ENCODE measurements at regions not wholly inside any gene's neighbourhood (a gene's known extent, or its start where the extent isn't known, plus 50 kb on each side); places are given as distances from the start of the nearest gene placed in this dataset.

GRCh38 chr15:95857124-95857757 lies 473.3 kb upstream of the NR2F2 start:
- FAIRE-seq = no peak

GRCh38 chr15:95857758-95858157 lies 472.7 kb upstream of the NR2F2 start:
- DNase-seq (ENCODE audit: insufficient read length, low spot score) (no peak), FAIRE-seq (no peak)

More at GRCh38 chr15:95857124-95857757, 473.3 kb upstream of the NR2F2 start:
- no peak for DNase-seq (ENCODE audit: insufficient read length, low spot score)

- no peak for FAIRE-seq
- no peak for DNase-seq (ENCODE audit: insufficient read length, low spot score)
Measured at GRCh38 chr15:95860406-95860805, 470.1 kb upstream of the NR2F2 start.

- DNase-seq (ENCODE audit: insufficient read length, low spot score) (no peak), FAIRE-seq (no peak)
Measured at GRCh38 chr15:95864467-95864886, 466.0 kb upstream of the NR2F2 start.

GRCh38 chr15:95865330-95865739 lies 465.2 kb upstream of the NR2F2 start:
- FAIRE-seq = no peak

GRCh38 chr15:95866711-95867440 lies 463.6 kb upstream of the NR2F2 start:
- DNase-seq (ENCODE audit: insufficient read length, low spot score) = no peak
- no peak for FAIRE-seq

More at GRCh38 chr15:95865330-95865739, 465.2 kb upstream of the NR2F2 start:
- DNase-seq (ENCODE audit: insufficient read length, low spot score) = no peak

GRCh38 chr15:95868450-95868849 lies 462.1 kb upstream of the NR2F2 start:
- DNase-seq (ENCODE audit: insufficient read length, low spot score) (no peak), FAIRE-seq (no peak)

- FAIRE-seq (no peak), DNase-seq (ENCODE audit: insufficient read length, low spot score) (no peak)
Measured at GRCh38 chr15:95868970-95869369, 461.5 kb upstream of the NR2F2 start.

GRCh38 chr15:95869920-95870319 lies 460.6 kb upstream of the NR2F2 start:
- FAIRE-seq (no peak), DNase-seq (ENCODE audit: insufficient read length, low spot score) (no peak)

GRCh38 chr15:95872366-95872771 lies 458.1 kb upstream of the NR2F2 start:
- DNase-seq (ENCODE audit: insufficient read length, low spot score) (no peak), FAIRE-seq (no peak)

- no peak for DNase-seq (ENCODE audit: insufficient read length, low spot score)
- FAIRE-seq = no peak
Measured at GRCh38 chr15:95874637-95875036, 455.9 kb upstream of the NR2F2 start.

GRCh38 chr15:95875121-95875643 lies 455.3 kb upstream of the NR2F2 start:
- no peak for DNase-seq (ENCODE audit: insufficient read length, low spot score)
- no peak for FAIRE-seq

- no peak for FAIRE-seq
- DNase-seq (ENCODE audit: insufficient read length, low spot score) = no peak
Measured at GRCh38 chr15:95880031-95880570, 450.4 kb upstream of the NR2F2 start.

GRCh38 chr15:95880630-95881029 lies 449.9 kb upstream of the NR2F2 start:
- no peak for FAIRE-seq
- DNase-seq (ENCODE audit: insufficient read length, low spot score) = no peak

- no peak for DNase-seq (ENCODE audit: insufficient read length, low spot score)
- no peak for FAIRE-seq
Measured at GRCh38 chr15:95883064-95883463, 447.4 kb upstream of the NR2F2 start.

- no peak for FAIRE-seq
Measured at GRCh38 chr15:95884276-95884675, 446.2 kb upstream of the NR2F2 start.

GRCh38 chr15:95887666-95888390 lies 442.7 kb upstream of the NR2F2 start:
- no peak for FAIRE-seq
- no peak for DNase-seq (ENCODE audit: insufficient read length, low spot score)

More at GRCh38 chr15:95884276-95884675, 446.2 kb upstream of the NR2F2 start:
- no peak for DNase-seq (ENCODE audit: insufficient read length, low spot score)

- DNase-seq (ENCODE audit: insufficient read length, low spot score) (no peak), FAIRE-seq (no peak)
Measured at GRCh38 chr15:95888762-95889161, 441.7 kb upstream of the NR2F2 start.

GRCh38 chr15:95894407-95894956 lies 436.0 kb upstream of the NR2F2 start:
- FAIRE-seq (no peak), DNase-seq (ENCODE audit: insufficient read length, low spot score) (no peak)

GRCh38 chr15:95895508-95895907 lies 435.0 kb upstream of the NR2F2 start:
- no peak for FAIRE-seq
- no peak for DNase-seq (ENCODE audit: insufficient read length, low spot score)

- FAIRE-seq = no peak
- DNase-seq (ENCODE audit: insufficient read length, low spot score) = no peak
Measured at GRCh38 chr15:95897651-95898050, 432.8 kb upstream of the NR2F2 start.
